WTC11 (cell line): ENCODE measurements at regions not wholly inside any gene's neighbourhood (a gene's known extent, or its start where the extent isn't known, plus 50 kb on each side); places are given as distances from the start of the nearest gene placed in this dataset.

Experiments used
- ATAC-seq: fragments of 200-7000 bp; cut with Tn5 transposase; 2 replicates; pipeline ENCODE4 v1.10.0; 2021; ENCODE audit warnings: mild to moderate bottlenecking, moderate library complexity
- CTCF ChIA-PET: fragments of 300-600 bp; sonication (Branson Sonifier 250); formaldehyde crosslinking; loops from one replicate; lab custom pipeline; 2021; ENCODE audit warnings: antibody characterized with exemption; lab: Charles Lee
- POLR2A ChIA-PET: fragments of 350-600 bp; sonication (Branson Sonifier 250); formaldehyde crosslinking; loops from one replicate; lab custom pipeline; 2021; ENCODE audit warnings: antibody characterized with exemption; lab: Charles Lee
- DNase-seq: peaks from one replicate; pipeline ENCODE4 v3.0.0; 2021; ENCODE audit warnings: low spot score
- H3K27ac Mint-ChIP-seq: 2 replicates; pipeline ENCODE4 v1.8.0; 2021; ENCODE audit warnings: mixed read lengths
- H3K27me3 Mint-ChIP-seq: 2 replicates; pipeline ENCODE4 v1.8.0; 2021; ENCODE audit warnings: low read depth, mild to moderate bottlenecking, moderate library complexity, mixed read lengths
- H3K36me3 Mint-ChIP-seq: 2 replicates; pipeline ENCODE4 v1.8.0; 2021; ENCODE audit warnings: mixed read lengths
- H3K4me1 Mint-ChIP-seq: 2 replicates; pipeline ENCODE4 v1.8.0; 2022; ENCODE audit warnings: mixed read lengths
- H3K4me3 Mint-ChIP-seq: 2 replicates; pipeline ENCODE4 v1.8.0; 2021; ENCODE audit warnings: mild to moderate bottlenecking, moderate library complexity, mixed read lengths
- H3K9me3 Mint-ChIP-seq: 2 replicates; pipeline ENCODE4 v1.8.0; 2021; ENCODE audit warnings: mixed read lengths
- ATF1 ChIP-seq: sonication (generic); formaldehyde crosslinking; IDR thresholded peaks from 2 replicates; pipeline ENCODE4 v1.8.1; 2023; ENCODE audit warnings: mild to moderate bottlenecking, moderate library complexity, missing genetic modification reagents
- ELF4 ChIP-seq: sonication (generic); formaldehyde crosslinking; IDR thresholded peaks from 2 replicates; pipeline ENCODE4 v1.8.1; 2022; ENCODE audit warnings: low read depth, mild to moderate bottlenecking, moderate library complexity, missing genetic modification reagents
- JUN ChIP-seq: sonication (generic); formaldehyde crosslinking; IDR thresholded peaks from 2 replicates; pipeline ENCODE4 v1.8.0; 2023; ENCODE audit warnings: mild to moderate bottlenecking, missing genetic modification reagents
- MYBL2 ChIP-seq: sonication (generic); formaldehyde crosslinking; IDR thresholded peaks from 2 replicates; pipeline ENCODE4 v1.8.1; 2023; ENCODE audit warnings: mild to moderate bottlenecking, moderate library complexity, missing genetic modification reagents
- NR2C2 ChIP-seq: sonication (generic); formaldehyde crosslinking; IDR thresholded peaks from 2 replicates; pipeline ENCODE4 v1.8.0; 2022; ENCODE audit warnings: mild to moderate bottlenecking, missing genetic modification reagents
- RORB ChIP-seq: fragments of 250-450 bp; sonication (Bioruptor Pico); IDR thresholded peaks from 2 replicates; pipeline ENCODE4 v1.9.0; 2021; ENCODE audit warnings: mild to moderate bottlenecking
- TEAD1 ChIP-seq: sonication (generic); formaldehyde crosslinking; IDR thresholded peaks from 2 replicates; pipeline ENCODE4 v1.8.0; 2022; ENCODE audit warnings: mild to moderate bottlenecking, missing genetic modification reagents
- ZNF396 ChIP-seq: fragments of 250-450 bp; sonication (Bioruptor Pico); IDR thresholded peaks from 2 replicates; pipeline ENCODE4 v1.8.0; 2021; ENCODE audit warnings: mild to moderate bottlenecking, moderate library complexity, borderline replicate concordance
- ZNF416 ChIP-seq: fragments of 250-450 bp; sonication (Bioruptor Pico); IDR thresholded peaks from 2 replicates; pipeline ENCODE4 v1.9.0; 2021; ENCODE audit warnings: mild to moderate bottlenecking, inconsistent platforms
- TF ChIP-seq, protein P1 (sequence below): sonication (generic); formaldehyde crosslinking; IDR thresholded peaks from 2 replicates; pipeline ENCODE4 v1.8.1; 2023; ENCODE audit warnings: mild to moderate bottlenecking, missing genetic modification reagents, borderline replicate concordance
- TF ChIP-seq, protein P2 (sequence below): sonication (generic); formaldehyde crosslinking; IDR thresholded peaks from 2 replicates; pipeline ENCODE4 v1.8.0; 2023; ENCODE audit warnings: missing genetic modification reagents, mild to moderate bottlenecking, borderline replicate concordance
- TF ChIP-seq, protein P3 (sequence below): fragments of 200-600 bp; IDR thresholded peaks from 2 replicates; pipeline ENCODE4 v1.8.0; 2022; ENCODE audit warnings: antibody characterized with exemption
- TF ChIP-seq, protein P4 (sequence below): sonication (generic); formaldehyde crosslinking; IDR thresholded peaks from 2 replicates; pipeline ENCODE4 v1.8.0; 2023; ENCODE audit warnings: missing genetic modification reagents
- TF ChIP-seq, protein P5 (sequence below): sonication (generic); formaldehyde crosslinking; IDR thresholded peaks from 2 replicates; pipeline ENCODE4 v1.8.1; 2022; ENCODE audit warnings: mild to moderate bottlenecking, missing genetic modification reagents, moderate library complexity, borderline replicate concordance
- TF ChIP-seq, protein P6 (sequence below): sonication (generic); formaldehyde crosslinking; IDR thresholded peaks from 2 replicates; pipeline ENCODE4 v1.8.1; 2022; ENCODE audit warnings: mild to moderate bottlenecking, moderate library complexity, missing genetic modification reagents
- TF ChIP-seq, protein P7 (sequence below): sonication (generic); formaldehyde crosslinking; IDR thresholded peaks from 2 replicates; pipeline ENCODE4 v1.8.0; 2022; ENCODE audit warnings: mild to moderate bottlenecking, missing genetic modification reagents
- TF ChIP-seq, protein P8 (sequence below): sonication (generic); formaldehyde crosslinking; IDR thresholded peaks from 2 replicates; pipeline ENCODE4 v1.8.1; 2023; ENCODE audit warnings: mild to moderate bottlenecking, missing genetic modification reagents

DNA sequence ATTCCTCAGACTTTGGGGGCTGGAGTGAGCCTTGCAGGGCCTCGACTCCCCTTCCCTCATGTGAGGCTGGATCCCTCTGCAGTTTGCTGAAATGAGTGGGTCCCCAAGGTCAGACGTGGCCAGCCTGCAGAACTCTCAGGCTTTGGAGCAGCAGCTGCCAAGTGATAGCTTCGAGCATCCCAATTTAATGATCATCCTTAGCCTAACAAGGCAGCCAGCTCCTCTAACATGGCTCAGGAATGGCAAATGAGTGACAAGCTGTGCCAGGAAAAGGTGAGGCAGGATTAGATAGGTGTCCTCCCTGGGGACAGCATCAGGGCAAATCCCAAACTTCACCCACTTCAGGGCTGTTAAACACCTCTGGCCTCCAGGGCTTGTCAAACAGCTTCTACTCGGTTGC, 130.7 kb upstream of the PWP1 start (continued):
- TF ChIP-seq, protein P1, sequence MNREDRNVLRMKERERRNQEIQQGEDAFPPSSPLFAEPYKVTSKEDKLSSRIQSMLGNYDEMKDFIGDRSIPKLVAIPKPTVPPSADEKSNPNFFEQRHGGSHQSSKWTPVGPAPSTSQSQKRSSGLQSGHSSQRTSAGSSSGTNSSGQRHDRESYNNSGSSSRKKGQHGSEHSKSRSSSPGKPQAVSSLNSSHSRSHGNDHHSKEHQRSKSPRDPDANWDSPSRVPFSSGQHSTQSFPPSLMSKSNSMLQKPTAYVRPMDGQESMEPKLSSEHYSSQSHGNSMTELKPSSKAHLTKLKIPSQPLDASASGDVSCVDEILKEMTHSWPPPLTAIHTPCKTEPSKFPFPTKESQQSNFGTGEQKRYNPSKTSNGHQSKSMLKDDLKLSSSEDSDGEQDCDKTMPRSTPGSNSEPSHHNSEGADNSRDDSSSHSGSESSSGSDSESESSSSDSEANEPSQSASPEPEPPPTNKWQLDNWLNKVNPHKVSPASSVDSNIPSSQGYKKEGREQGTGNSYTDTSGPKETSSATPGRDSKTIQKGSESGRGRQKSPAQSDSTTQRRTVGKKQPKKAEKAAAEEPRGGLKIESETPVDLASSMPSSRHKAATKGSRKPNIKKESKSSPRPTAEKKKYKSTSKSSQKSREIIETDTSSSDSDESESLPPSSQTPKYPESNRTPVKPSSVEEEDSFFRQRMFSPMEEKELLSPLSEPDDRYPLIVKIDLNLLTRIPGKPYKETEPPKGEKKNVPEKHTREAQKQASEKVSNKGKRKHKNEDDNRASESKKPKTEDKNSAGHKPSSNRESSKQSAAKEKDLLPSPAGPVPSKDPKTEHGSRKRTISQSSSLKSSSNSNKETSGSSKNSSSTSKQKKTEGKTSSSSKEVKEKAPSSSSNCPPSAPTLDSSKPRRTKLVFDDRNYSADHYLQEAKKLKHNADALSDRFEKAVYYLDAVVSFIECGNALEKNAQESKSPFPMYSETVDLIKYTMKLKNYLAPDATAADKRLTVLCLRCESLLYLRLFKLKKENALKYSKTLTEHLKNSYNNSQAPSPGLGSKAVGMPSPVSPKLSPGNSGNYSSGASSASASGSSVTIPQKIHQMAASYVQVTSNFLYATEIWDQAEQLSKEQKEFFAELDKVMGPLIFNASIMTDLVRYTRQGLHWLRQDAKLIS (CRISPR knock-in tag) = no peak
- TF ChIP-seq, protein P2, sequence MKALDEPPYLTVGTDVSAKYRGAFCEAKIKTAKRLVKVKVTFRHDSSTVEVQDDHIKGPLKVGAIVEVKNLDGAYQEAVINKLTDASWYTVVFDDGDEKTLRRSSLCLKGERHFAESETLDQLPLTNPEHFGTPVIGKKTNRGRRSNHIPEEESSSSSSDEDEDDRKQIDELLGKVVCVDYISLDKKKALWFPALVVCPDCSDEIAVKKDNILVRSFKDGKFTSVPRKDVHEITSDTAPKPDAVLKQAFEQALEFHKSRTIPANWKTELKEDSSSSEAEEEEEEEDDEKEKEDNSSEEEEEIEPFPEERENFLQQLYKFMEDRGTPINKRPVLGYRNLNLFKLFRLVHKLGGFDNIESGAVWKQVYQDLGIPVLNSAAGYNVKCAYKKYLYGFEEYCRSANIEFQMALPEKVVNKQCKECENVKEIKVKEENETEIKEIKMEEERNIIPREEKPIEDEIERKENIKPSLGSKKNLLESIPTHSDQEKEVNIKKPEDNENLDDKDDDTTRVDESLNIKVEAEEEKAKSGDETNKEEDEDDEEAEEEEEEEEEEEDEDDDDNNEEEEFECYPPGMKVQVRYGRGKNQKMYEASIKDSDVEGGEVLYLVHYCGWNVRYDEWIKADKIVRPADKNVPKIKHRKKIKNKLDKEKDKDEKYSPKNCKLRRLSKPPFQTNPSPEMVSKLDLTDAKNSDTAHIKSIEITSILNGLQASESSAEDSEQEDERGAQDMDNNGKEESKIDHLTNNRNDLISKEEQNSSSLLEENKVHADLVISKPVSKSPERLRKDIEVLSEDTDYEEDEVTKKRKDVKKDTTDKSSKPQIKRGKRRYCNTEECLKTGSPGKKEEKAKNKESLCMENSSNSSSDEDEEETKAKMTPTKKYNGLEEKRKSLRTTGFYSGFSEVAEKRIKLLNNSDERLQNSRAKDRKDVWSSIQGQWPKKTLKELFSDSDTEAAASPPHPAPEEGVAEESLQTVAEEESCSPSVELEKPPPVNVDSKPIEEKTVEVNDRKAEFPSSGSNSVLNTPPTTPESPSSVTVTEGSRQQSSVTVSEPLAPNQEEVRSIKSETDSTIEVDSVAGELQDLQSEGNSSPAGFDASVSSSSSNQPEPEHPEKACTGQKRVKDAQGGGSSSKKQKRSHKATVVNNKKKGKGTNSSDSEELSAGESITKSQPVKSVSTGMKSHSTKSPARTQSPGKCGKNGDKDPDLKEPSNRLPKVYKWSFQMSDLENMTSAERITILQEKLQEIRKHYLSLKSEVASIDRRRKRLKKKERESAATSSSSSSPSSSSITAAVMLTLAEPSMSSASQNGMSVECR = no peak

DNA sequence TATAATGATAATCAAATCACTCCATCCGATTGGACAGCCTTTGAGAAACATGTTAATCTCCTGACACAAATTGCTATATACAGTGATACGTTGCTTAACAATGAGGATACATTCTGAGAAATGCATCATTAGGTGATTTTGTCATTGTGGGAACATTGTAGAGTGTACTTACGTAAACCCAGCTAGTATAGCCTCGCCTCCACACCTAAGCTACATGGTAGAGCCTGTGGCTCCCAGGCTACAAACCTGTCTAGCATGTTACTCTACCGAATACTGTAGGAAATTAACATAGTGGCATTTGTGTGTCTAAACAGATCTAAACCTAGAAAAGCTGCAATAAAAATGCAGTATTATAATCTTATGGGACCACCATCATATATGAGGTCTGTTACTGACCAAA, 128.6 kb upstream of the PWP1 start:
- Mint-ChIP-seq H3K4me1 (peaks cover 14% of the 10 kb centered on the region), H3K4me3 (no peak overlapping the region), H3K27me3 (no peaks in the 10 kb centered on the region)
- POLR2A ChIA-PET = no interaction called here
- CTCF ChIA-PET = no interaction called here
- no peak for ATAC-seq
- TF ChIP-seq, protein P3, sequence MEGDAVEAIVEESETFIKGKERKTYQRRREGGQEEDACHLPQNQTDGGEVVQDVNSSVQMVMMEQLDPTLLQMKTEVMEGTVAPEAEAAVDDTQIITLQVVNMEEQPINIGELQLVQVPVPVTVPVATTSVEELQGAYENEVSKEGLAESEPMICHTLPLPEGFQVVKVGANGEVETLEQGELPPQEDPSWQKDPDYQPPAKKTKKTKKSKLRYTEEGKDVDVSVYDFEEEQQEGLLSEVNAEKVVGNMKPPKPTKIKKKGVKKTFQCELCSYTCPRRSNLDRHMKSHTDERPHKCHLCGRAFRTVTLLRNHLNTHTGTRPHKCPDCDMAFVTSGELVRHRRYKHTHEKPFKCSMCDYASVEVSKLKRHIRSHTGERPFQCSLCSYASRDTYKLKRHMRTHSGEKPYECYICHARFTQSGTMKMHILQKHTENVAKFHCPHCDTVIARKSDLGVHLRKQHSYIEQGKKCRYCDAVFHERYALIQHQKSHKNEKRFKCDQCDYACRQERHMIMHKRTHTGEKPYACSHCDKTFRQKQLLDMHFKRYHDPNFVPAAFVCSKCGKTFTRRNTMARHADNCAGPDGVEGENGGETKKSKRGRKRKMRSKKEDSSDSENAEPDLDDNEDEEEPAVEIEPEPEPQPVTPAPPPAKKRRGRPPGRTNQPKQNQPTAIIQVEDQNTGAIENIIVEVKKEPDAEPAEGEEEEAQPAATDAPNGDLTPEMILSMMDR = no peak
- no peak for TF ChIP-seq MYBL2 (CRISPR knock-in tag)
- TF ChIP-seq TEAD1 (CRISPR knock-in tag) = no peak
- no peak for TF ChIP-seq JUN (CRISPR knock-in tag)
- no peak for TF ChIP-seq ELF4
- TF ChIP-seq NR2C2 = no peak
- TF ChIP-seq RORB (CRISPR knock-in tag) = no peak
- TF ChIP-seq, protein P4, sequence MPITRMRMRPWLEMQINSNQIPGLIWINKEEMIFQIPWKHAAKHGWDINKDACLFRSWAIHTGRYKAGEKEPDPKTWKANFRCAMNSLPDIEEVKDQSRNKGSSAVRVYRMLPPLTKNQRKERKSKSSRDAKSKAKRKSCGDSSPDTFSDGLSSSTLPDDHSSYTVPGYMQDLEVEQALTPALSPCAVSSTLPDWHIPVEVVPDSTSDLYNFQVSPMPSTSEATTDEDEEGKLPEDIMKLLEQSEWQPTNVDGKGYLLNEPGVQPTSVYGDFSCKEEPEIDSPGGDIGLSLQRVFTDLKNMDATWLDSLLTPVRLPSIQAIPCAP (CRISPR knock-in tag) = no peak
- TF ChIP-seq, protein P5, sequence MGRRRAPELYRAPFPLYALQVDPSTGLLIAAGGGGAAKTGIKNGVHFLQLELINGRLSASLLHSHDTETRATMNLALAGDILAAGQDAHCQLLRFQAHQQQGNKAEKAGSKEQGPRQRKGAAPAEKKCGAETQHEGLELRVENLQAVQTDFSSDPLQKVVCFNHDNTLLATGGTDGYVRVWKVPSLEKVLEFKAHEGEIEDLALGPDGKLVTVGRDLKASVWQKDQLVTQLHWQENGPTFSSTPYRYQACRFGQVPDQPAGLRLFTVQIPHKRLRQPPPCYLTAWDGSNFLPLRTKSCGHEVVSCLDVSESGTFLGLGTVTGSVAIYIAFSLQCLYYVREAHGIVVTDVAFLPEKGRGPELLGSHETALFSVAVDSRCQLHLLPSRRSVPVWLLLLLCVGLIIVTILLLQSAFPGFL (CRISPR knock-in tag) = no peak
- TF ChIP-seq, protein P6, sequence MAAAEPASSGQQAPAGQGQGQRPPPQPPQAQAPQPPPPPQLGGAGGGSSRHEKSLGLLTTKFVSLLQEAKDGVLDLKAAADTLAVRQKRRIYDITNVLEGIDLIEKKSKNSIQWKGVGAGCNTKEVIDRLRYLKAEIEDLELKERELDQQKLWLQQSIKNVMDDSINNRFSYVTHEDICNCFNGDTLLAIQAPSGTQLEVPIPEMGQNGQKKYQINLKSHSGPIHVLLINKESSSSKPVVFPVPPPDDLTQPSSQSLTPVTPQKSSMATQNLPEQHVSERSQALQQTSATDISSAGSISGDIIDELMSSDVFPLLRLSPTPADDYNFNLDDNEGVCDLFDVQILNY (CRISPR knock-in tag) = no peak
- TF ChIP-seq ZNF416 (CRISPR knock-in tag) = no peak
- TF ChIP-seq, protein P7, sequence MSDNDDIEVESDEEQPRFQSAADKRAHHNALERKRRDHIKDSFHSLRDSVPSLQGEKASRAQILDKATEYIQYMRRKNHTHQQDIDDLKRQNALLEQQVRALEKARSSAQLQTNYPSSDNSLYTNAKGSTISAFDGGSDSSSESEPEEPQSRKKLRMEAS (CRISPR knock-in tag) = no peak
- no peak for TF ChIP-seq ZNF396 (CRISPR knock-in tag)
- TF ChIP-seq ATF1 (CRISPR knock-in tag) = no peak
- TF ChIP-seq, protein P8, sequence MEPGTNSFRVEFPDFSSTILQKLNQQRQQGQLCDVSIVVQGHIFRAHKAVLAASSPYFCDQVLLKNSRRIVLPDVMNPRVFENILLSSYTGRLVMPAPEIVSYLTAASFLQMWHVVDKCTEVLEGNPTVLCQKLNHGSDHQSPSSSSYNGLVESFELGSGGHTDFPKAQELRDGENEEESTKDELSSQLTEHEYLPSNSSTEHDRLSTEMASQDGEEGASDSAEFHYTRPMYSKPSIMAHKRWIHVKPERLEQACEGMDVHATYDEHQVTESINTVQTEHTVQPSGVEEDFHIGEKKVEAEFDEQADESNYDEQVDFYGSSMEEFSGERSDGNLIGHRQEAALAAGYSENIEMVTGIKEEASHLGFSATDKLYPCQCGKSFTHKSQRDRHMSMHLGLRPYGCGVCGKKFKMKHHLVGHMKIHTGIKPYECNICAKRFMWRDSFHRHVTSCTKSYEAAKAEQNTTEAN (CRISPR knock-in tag) = no peak
- TF ChIP-seq, all 79 proteins: peak for 0
- no peaks in the 10 kb centered on the region for H3K36me3 Mint-ChIP-seq
- H3K9me3 Mint-ChIP-seq = peaks cover 3% of the 10 kb centered on the region; the same call in 1 of the 2 replicates
- no peak overlapping the region for H3K27ac Mint-ChIP-seq
- DNase-seq = no peak
